Lower leg skin (tissue), 4 donors: ENCODE measurements at regions not wholly inside any gene's neighbourhood (a gene's known extent, or its start where the extent isn't known, plus 50 kb on each side); places are given as distances from the start of the nearest gene placed in this dataset.
A peak's percentile ranks its signal among the peaks of the same experiment; 100 is the strongest.

Source experiments
- DNase-seq, 2 donors: peaks; one replicate each; pipeline ENCODE4 v3.0.0-alpha.2; 2019; ENCODE audit warnings: low spot score in 2 of 2
- H3K4me3 ChIP-seq: fragments of 200-600 bp; sonication (generic); 2 replicates; pipeline ENCODE4 v1.5.1; 2017; ENCODE audit warnings: mild to moderate bottlenecking, low read depth; ENCODE audit not compliant: poor library complexity, severe bottlenecking
- POLR2A ChIP-seq, 2 donors: fragments of 450-650 bp; IDR thresholded peaks; one replicate each; pipeline ENCODE4 v1.6.1; 2016 to 2017; ENCODE audit warnings: antibody characterized with exemption in 2 of 2, mild to moderate bottlenecking in 1 of 2, moderate library complexity in 1 of 2
- whole genome bisulfite sequencing, 2 donors: methylation state at CpG; one replicate each; pipeline ENCODE4 v1.1.5; 2018; 5-methylcytosine and 5-hydroxymethylcytosine counted together
- intact Hi-C: fragments of 100-400 bp; cut with DNase I; formaldehyde crosslinking; loops from one replicate; pipeline ENCODE4 v1.15.0; 2023; ENCODE audit warnings: low total_unique reads
- TF ChIP-seq, protein P1 (sequence below), 3 donors: fragments of 450-650 bp; IDR thresholded peaks; one replicate each; pipeline ENCODE4 v1.5.1; 2016; ENCODE audit warnings: antibody characterized with exemption in 3 of 3, mild to moderate bottlenecking in 3 of 3, moderate library complexity in 2 of 3

DNA sequence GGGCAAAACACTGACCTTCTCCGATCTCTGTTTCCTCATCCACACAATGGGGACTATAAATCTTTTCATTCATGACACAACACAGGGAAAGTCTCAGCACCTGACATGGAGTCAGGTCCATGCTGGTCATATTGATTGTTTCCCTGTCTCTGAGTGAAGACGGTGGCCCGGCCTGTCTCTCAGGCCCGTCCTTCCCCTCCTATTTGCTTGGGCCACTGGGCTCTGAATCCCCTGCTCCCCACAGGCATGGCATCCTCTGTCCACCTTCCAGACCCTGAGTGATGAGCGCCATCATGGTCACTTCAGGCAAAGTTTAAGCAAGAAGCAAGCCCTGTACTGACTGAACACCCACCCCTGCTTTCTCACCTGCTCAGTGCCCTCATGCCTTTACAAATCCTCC lies 113.3 kb upstream of the ALX4 start:
- TF ChIP-seq, protein P1, sequence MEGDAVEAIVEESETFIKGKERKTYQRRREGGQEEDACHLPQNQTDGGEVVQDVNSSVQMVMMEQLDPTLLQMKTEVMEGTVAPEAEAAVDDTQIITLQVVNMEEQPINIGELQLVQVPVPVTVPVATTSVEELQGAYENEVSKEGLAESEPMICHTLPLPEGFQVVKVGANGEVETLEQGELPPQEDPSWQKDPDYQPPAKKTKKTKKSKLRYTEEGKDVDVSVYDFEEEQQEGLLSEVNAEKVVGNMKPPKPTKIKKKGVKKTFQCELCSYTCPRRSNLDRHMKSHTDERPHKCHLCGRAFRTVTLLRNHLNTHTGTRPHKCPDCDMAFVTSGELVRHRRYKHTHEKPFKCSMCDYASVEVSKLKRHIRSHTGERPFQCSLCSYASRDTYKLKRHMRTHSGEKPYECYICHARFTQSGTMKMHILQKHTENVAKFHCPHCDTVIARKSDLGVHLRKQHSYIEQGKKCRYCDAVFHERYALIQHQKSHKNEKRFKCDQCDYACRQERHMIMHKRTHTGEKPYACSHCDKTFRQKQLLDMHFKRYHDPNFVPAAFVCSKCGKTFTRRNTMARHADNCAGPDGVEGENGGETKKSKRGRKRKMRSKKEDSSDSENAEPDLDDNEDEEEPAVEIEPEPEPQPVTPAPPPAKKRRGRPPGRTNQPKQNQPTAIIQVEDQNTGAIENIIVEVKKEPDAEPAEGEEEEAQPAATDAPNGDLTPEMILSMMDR (IDR thresholded peaks at IDR 0.05), result no peak
- TF ChIP-seq POLR2A (IDR thresholded peaks at IDR 0.05), result no peak
- intact Hi-C loops, result no loop called here
- H3K4me3 ChIP-seq, result no peak overlapping the region
- peak in 1 of 2 donors; percentile 34 for DNase-seq
- 71 to 81% methylated on average over 5 of the region's 5 CpGs for WGBS, 2 donors

DNA sequence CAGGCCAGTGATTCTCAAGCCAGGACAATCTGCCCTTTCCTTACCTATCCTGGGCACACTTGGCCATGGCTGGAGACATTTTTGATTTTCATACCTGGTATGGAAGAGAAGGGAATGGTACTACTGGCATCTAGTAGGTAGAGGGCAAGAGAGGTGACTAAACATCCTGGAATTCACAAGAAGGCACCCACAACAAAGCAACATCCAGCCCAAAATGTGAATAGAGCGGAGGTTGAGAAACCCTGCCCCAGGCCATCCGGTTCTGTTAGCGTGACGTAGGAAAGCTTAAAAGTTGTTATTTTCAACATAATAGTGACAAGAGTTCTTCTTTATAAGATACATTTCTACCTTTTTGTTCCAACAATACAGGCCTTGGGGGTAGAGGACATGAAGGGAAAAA lies 114.9 kb upstream of the ALX4 start:
- H3K4me3 ChIP-seq, result no peak overlapping the region
- WGBS, 2 donors, result 80% methylated on average over 4 of the region's 4 CpGs
- intact Hi-C loops, result no loop called here
- no peak for TF ChIP-seq POLR2A (IDR thresholded peaks at IDR 0.05)
- TF ChIP-seq, protein P1 (IDR thresholded peaks at IDR 0.05), result no peak
- DNase-seq, result no peak

- WGBS, 2 donors, result 85 to 86% methylated on average over 8 of the region's 8 CpGs
- TF ChIP-seq, protein P1 (IDR thresholded peaks at IDR 0.05), result no peak
- no peak for TF ChIP-seq POLR2A (IDR thresholded peaks at IDR 0.05)
- no peak overlapping the region for H3K4me3 ChIP-seq
- intact Hi-C loops, result no loop called here
- peak in 1 of 2 donors; percentile 53 for DNase-seq
These were observed 116.2 kb upstream of the ALX4 start for GRCh38 chr11:44426119-44426518.

- intact Hi-C loops, result no loop called here
- 86 to 92% methylated on average over 11 of the region's 11 CpGs for WGBS, 2 donors
- TF ChIP-seq, protein P1 (IDR thresholded peaks at IDR 0.05), result no peak
- TF ChIP-seq POLR2A (IDR thresholded peaks at IDR 0.05), result no peak
- peak in 1 of 2 donors; percentile 49 for DNase-seq
- no peak overlapping the region for H3K4me3 ChIP-seq
These were observed 117.0 kb upstream of the ALX4 start for GRCh38 chr11:44426958-44427357.

GRCh38 chr11:44427432-44427831 lies 117.5 kb upstream of the ALX4 start:
- 56 to 59% methylated on average over 8 of the region's 8 CpGs for WGBS, 2 donors
- no peak overlapping the region for H3K4me3 ChIP-seq
- DNase-seq, result no peak
- TF ChIP-seq, protein P1 (IDR thresholded peaks at IDR 0.05), result no peak
- no peak for TF ChIP-seq POLR2A (IDR thresholded peaks at IDR 0.05)
- intact Hi-C loops, result no loop called here

GRCh38 chr11:44430140-44430539 lies 120.2 kb upstream of the ALX4 start:
- no peak overlapping the region for H3K4me3 ChIP-seq
- intact Hi-C loops, result no loop called here
- WGBS, 2 donors, result 43 to 47% methylated on average over 3 of the region's 3 CpGs
- no peak for DNase-seq
- TF ChIP-seq POLR2A (IDR thresholded peaks at IDR 0.05), result no peak
- TF ChIP-seq, protein P1 (IDR thresholded peaks at IDR 0.05), result no peak
